Epidermal melanocyte (primary cell): ENCODE measurements at regions not wholly inside any gene's neighbourhood (a gene's known extent, or its start where the extent isn't known, plus 50 kb on each side); places are given as distances from the start of the nearest gene placed in this dataset.
"Not testable (repeated sequence)": the region's sequence is repeated elsewhere in the genome, so short reads cannot be mapped to it uniquely, and the experiment has no call there.

Source experiments
- DNase-seq: peaks from one replicate; pipeline ENCODE4 v3.0.0; 2011; ENCODE audit warnings: low spot score; ENCODE audit not compliant: insufficient read length

DNA sequence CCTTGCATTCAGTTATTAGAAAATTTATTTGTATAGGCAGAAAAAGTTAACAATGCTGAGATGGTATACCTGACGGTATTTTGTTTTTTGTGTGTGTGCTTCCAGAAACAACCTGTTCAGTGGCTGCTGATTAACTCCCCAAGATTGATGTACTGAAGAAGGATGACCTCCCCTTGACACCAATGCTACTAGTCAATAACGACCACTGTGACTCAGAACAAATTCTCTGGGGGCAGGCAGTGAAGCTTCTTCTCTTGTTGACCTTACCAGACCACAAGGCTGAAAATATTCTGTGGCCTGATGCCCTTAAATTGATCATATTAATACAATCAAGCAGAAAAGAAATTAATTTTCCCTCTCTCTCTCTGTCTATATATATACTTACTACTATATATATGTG, 1182.9 kb upstream of the CRIM1 start:
- no peak for DNase-seq

DNA sequence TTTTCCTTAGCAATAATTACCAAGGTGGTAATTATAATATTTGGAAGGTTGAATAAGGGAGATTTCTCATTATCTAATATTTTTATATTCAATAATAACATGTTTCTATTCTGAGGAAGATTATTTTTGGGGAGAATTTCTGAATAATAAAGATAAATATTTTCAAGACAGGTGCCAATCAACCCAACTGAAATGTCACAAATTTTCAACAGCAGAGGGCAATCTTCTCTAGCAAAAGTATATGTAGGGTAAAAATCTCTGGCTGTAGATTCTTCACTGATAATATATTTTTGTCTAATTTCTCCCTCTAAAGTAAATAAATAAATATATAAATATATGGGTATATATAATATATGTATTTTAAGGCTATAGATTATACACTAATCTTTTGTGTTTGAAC, 1187.2 kb upstream of the CRIM1 start:
- DNase-seq: no peak

DNA sequence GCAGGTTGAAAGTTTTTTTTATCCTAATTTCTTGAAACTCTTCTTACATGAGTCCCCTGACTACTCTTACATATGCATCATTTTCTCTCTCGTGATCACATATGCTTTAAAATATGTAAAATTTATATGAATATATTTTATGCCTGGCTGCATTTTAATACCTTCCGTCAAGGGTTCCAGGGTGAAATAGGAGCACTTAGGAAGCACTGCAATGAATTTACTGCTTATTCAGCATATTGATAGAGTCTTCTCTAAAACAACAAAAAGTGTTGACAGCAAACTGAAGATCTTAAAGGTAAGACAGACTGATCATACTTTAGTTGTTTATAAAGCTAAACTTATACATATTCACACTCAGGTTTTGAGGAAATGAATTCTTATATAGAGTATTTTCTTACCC, 1191.6 kb upstream of the CRIM1 start:
- no peak for DNase-seq

DNA sequence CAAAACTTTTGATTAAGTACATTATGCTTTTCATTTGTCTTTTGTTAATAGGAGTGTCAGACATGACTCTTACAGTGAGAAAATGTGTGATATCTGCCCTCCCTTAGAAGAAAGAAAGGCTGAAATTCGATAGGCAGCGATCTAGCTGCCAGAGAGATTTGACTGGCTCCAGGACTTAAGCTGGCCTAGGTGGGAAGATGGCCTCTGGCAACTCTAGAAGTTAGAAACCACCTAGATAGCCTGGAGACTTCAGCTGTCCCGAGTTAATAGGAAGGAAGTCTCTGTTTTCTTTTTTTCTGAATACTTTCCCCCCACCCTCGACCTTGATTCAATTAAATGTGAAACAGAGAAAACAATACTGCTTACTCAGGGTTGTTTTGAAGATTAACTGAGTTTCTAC, 1194.7 kb upstream of the CRIM1 start:
- no peak for DNase-seq

DNA sequence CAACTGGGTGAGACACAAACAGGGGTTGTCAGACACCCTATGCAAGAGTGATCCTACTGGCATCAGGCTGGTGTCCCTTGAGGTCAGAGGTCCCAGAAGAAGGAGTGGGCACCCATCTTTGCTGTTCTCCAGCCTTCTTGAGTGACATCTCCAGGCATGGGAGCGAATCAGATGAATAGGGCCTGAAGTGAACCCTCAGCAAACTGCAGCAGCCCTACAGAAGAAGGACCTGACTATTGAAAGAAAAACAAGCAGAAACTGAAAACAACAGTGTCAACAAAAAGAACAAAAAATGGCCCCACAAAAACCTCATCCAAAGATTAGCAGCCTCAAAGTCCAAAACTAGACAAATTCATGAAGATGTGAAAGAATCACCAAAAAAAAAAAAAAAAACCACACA, 1229.7 kb upstream of the CRIM1 start:
- DNase-seq: no peak

DNA sequence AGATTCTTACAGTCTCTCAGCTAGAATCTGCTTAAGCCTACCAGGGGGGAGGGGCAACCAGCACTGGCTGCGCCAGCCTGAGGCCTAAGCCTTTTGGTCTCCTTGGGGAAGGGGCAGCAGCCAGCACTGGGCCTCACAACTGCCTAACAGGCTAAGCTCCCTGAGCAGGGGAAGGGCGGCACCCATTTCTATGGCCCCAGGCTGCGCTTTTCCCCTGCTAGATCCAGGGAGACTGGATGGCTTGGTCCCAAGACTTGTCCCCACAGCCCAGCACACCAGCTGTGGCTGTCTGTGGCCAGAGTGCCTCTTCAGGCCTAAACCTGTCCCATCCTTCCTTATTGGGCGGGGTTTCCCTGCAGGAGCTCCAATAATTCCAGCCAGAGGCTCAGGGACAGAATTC, 1230.3 kb upstream of the CRIM1 start:
- no peak for DNase-seq

DNA sequence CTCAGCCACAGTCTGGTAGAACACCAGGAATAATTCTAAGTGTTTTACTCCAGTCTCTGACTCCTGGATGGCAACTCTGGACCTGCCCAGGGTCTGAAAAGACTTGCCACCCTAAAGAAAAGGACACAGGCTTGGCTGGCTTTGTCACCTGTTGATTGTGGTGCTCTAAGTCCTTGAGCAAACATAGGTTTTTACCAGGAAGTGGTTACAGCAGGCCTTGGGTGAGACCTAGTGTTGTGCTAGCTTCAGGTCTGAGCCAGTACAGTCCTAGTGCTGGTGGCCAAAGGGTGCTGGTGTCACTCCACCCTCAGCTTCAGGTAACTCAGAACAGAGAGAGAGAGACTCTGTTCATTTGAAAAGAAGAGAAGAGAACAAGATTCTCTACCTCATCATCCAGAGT, 1239.4 kb upstream of the CRIM1 start:
- no peak for DNase-seq

DNA sequence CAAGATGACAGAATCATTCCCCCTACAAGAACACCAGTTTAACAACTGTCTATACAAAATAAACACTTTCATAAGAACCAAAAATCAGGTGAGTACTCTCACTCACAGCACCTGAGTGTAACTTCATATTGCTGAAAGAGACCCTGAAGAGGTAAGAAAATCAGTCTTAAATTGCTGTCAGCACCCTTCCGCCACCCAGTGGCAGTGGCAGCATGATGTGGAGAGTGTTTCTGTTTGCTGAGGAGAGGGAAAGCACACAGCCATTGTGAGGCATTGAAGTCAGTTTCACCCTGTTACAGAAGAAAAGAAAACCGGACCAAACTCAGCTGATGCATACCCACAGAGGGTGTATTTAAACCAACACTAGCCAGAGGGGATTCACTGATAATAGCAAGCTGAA, 1240.8 kb upstream of the CRIM1 start:
- DNase-seq: no peak

DNA sequence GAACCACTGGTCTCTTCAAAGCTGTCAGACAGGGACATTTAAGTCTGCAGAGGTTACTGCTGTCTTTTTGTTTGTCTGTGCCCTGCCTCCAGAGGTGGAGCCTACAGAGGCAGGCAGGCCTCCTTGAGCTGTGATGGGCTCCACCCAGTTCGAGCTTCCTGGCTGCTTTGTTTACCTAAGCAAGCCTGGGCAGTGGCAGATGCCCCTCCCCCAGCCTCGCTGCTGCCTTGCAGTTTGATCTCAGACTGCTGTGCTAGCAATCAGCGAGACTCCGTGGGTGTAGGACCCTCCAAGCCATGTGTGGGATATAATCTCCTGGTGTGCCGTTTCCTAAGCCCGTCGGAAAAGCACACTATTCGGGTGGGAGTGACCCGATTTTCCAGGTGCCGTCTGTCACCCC, 1243.2 kb upstream of the CRIM1 start:
- not testable (repeated sequence) for DNase-seq

DNA sequence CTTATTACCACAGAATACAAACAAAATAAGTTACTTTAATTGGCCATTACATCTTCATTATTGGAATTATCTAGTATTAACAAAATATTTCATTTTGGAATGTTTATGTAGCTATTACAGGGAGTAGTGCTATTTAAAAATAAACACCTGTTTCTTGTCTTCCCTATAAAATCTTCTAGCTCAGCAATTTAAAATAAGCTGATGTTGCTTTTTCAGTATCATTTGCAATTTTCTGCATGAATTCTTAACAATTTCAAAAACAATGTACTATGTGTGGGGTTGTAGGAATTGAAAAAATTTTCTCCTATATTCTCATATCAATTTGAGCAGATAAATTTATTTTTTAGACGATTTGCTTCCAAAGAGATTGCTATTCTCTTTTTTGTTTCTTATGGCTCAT, 1251.3 kb upstream of the CRIM1 start:
- no peak for DNase-seq

DNA sequence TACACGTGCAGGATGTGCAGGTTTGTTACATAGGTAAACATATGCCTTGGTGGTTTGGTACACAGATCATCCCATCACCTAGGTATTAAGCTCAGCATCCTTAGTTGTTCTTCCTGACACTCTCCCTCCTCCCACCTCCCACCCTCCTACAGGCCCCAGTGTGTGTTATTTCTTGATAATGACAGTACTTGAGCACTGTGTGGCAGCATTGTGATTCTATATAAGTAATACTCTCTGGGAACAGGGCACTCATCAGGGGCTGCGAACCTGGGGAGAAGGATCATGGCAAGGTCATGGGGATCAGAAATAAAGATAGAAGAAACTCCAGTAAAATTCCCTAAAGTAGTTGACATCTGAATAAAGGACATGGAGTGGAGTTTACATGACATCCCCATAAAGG, 1256.2 kb upstream of the CRIM1 start:
- no peak for DNase-seq

DNA sequence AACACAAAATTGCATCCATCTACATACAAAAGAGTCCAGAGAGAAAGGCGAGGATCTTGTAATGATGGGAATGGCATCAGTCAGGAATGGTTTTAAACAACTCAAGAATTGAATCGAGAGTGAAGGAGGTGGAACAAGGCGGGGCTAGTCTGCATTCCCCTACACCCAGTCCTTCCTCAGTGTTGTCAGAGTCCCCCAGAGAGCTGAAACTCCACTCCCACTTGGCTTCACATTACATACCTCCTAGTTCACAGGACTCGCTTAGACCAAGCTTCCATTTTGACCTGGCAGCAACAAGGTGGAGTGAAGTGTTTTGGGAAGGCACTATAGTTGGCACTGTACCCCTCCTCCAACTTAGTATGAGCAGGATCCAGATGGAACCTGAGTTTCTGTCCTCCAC, 1273.5 kb upstream of the CRIM1 start:
- no peak for DNase-seq

DNA sequence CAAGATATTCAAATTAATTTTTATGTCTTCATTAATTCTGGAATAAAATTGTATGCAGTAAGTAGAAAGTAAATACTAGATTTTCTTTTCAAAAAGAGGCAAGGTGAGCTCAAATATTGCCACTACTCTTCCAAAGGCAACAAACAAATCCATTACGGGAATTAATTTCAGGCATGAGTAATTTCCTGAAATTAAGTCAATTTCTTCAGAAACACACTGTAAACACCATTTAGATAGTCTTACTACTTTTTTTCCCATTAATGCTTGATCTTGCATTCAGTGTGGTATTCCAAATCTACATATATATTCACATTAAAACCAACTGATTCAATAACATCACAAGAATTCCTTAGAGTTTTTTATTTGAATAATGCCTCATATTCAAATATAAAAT, 1274.0 kb upstream of the CRIM1 start:
- no peak for DNase-seq

DNA sequence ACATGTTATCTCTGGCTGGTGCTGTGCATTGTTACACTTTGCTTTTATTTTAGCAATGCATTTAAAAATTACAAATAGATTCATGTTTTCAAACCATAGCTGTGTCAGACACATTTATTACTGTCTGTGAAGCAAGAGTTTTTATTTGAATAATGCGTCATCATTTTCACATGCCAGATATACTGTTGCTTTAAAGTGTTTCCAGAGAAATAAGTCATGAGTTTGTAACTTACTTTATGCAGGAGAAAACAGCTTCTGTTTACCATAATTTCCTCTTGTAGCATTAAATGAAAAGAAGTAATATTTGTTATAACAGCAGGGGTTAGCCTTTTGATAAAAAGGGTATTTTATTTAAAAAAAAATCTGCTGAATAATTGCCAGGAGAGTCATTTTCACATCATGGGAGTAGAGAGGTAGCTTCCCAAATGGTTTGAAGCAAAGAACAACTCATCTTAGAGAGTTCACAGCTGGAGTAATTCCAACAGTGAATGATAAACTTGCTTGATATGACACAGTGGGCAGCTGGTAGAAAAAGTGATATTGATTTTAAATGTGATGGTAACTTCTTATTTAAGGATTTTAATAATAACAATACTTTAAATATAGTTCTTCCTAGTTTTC, 1274.5 kb upstream of the CRIM1 start:
- no peak for DNase-seq

DNA sequence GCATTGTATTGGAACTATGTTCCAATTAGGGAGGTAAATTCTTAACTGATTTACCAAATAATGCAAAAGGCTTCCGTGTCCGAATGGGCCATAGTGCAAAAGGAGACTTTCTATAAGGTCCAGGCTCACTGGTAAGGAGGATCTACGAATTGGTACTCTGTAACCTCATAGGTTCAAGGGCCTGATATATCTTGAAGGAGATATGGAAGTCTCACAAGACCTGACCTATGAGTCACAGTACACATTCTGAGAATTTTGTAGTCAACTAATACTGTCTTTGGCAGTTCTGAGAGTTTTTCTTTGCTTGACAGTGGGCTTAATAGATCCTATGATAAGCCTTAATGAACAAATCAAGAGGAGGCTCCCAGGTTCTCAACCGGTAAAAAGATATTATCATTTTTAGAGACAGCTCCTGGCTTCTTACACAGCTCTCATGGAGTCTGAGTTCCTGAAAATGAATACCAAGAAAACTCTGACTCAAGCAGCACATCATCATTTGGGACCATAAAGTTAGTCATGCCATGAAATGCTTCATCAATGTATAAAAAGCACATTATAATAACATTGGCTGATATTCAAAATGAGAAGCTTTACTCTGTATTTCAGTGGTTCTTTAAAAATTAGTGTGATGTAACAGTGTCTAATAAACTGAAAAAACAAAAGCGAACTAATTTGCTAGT, 1275.2 kb upstream of the CRIM1 start:
- DNase-seq: no peak

DNA sequence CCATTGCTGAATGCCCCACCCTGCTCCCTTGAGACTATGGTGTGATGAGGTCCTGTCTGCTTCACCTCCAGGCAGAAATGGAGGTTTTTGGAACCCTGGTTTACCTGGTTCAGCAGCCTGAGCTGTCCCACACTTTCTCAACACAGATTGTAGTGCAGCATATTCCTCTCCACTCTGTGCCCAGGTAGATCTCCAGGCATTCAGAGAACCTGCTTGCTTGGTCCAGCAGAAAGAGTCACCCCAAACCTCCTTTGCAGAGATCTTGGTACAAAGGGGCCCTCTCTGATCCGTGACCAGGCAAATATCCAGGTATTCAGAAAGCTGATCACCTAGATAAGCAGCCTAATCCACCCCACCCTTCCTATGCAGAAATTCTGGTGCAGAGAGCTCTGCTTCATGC, 1288.2 kb upstream of the CRIM1 start:
- no peak for DNase-seq

DNA sequence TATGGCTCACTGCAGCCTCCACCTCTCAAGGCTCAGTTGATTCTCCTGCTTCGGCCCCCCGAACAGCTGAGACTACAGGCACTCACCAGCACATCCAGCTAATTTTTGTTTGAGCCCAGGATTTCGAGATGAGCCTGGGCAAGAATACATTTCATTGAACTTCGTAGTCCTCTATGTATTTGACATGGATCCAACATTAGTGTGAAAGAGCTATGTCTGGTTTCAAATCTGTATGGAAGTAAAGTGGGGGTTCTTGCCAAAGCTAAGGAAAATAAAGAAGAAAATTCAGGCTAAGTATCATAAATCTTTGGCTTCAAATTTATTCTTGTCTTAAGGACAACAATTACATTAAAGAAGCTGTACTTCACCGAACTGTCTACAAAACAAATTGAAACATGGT, 1291.7 kb upstream of the CRIM1 start:
- no peak for DNase-seq

DNA sequence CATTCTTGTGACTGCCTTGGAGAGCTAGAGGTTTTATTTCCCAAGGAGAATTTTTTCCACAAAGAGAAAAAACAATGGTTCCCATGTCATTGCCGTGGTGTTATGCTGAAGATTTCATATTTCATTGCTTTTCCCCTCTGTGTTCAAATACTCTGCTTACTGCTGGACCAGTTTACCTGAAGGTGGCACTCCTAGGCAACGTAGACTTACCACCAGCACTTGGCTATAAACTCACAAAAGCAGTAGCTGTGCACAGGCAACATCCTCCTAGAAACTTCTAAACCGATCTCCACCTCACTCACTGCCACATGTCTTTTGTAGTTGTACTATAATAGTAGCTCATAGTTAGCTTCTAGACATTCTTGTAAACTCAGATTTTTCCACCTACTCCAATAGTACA, 1319.7 kb upstream of the CRIM1 start:
- no peak for DNase-seq

DNA sequence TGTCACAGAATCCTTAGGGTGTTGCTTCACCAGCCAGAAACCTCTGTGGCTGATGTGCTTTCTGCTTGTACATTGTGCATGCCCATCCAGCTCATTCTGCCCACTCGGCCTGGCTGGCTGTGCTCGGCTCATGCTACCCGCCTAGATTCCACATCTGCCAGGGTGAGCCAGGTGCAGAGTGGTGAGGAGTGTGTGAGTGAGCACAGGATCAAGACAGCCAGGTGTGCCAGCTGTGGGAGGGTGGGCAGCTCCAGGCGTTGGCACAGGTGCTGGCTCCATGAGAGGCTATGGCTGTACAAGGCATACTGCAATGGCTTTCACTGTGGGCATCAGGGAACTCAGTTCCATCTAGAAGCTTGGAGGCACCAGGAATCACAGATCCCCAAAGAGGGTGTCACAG, 1321.8 kb upstream of the CRIM1 start:
- DNase-seq: no peak

DNA sequence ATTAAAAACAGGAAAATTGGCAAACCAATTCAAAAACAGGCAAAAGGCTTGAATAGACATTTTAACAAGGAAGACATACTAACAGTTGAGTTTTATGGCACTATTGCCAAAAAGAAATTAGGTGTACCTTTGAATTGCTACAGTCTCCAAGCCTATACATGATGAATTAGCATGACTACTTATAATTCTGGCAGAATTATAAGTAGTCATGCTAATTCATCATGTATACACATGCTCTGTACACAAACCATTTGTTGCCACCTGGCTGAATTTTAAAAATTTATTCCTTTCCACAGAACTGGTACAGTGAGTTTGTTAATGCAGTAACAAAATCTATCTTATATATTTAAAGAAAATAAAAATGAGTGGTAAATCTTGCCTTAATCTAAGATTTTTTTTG, 1332.0 kb upstream of the CRIM1 start:
- DNase-seq: no peak

DNA sequence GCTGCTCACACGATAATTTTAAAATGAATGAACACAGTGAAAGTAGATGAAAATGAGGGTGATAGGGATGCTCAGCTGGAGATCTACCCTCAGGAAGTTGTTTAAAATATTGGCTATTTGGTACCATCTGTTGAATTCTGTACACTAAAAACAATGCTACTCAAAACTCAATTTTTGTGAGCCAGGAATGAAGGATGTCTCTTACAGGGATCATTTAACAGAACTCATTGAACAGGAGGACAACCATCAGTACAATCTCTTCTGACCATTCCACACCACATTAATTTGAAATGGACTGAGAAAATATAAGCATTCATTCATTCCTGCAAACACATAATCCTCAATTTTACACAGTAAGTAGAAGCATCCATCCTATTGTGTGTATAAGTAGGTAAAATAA, 1355.1 kb upstream of the CRIM1 start:
- no peak for DNase-seq

DNA sequence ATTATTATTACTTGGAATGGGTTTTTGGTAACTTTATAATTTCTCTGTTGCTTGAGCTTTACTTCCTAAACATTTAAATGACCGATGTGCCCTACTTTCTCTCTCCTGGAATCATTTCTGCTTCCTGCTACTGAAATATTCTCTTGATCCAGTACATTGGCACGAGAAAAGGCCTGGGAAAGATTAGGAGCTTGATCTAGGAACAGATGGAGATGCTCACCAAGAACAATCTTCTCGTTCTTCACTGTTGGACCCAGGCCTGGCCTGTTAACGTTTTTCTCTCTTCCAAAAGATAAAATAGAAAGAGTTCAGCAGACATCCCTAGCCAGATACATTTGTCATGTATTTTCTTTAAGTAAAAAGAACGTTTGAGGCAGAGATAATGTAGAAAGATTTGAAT, 1356.8 kb upstream of the CRIM1 start:
- DNase-seq: no peak

DNA sequence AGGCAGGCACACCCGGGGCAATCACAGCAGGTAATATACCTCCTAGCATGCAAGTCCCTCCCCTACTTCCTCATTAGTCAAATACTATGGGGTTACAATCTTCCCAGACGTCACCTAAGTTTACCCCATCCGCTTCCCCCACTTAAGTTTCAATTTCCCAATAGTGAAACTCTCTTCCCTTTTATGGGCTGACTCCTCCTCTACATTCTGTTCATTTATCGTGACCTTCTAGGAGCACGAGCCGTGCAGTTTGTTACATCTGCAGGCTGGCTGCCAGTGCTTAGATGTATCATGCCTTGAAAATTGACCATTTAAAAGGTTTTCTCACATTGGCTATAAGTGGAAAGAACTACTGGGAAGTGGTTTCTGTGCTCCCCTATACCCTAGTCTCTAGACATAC, 1357.8 kb upstream of the CRIM1 start:
- no peak for DNase-seq

DNA sequence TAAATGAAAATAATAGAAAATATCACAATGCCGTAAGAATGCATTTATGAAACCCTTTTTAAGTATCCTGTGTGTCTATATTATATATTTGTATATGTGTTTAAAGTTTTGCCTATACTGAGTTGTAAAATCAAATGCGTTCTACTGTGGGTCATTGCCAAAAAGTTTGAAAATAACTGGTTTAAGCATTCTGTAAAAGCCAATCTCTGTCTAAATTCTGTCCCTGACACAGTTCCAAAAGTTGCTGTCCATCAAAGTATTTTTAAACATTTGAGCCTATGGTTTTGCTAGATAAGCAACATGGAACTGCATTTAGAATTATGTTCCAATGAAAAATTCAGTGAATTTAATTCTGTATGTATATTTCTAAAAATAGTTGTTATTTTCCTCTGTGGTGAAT, 1360.4 kb upstream of the CRIM1 start:
- no peak for DNase-seq
